GM12865 (cell line): ENCODE measurements at regions not wholly inside any gene's neighbourhood (a gene's known extent, or its start where the extent isn't known, plus 50 kb on each side); places are given as distances from the start of the nearest gene placed in this dataset.

Source experiments
- DNase-seq: peaks from one replicate; pipeline ENCODE4 v3.0.0; 2010; ENCODE audit warnings: low read depth
- H3K4me3 ChIP-seq: 2 replicates; pipeline ENCODE4 v1.5.1; 2011; ENCODE audit warnings: mild to moderate bottlenecking, low read depth, low read length, control low read depth
- CTCF ChIP-seq: IDR thresholded peaks from 2 replicates; pipeline ENCODE4 v1.5.1; 2011; ENCODE audit warnings: low read length, control low read depth, low read depth, inconsistent platforms; ENCODE audit not compliant: insufficient read depth; ENCODE audit errors: missing control alignments

- TF ChIP-seq CTCF = no peak
- no peak overlapping the region for H3K4me3 ChIP-seq
- DNase-seq = no peak
Measured at GRCh38 chr20:21024420-21024819, 81.7 kb downstream of the LINC00237 start.

GRCh38 chr20:21022925-21023324 is 83.2 kb downstream of the LINC00237 start:
- TF ChIP-seq CTCF = no peak
- DNase-seq = no peak
- H3K4me3 ChIP-seq = no peak overlapping the region

GRCh38 chr20:21021472-21021790 is 84.7 kb downstream of the LINC00237 start:
- H3K4me3 ChIP-seq = no peak overlapping the region
- no peak for DNase-seq
- TF ChIP-seq CTCF = no peak

GRCh38 chr20:21020659-21021471 is 85.3 kb downstream of the LINC00237 start:
- no peak for DNase-seq
- H3K4me3 ChIP-seq = no peak overlapping the region
- TF ChIP-seq CTCF = no peak

- no peak for TF ChIP-seq CTCF
- DNase-seq = no peak
- no peak overlapping the region for H3K4me3 ChIP-seq
Measured at GRCh38 chr20:21019814-21020658, 86.1 kb downstream of the LINC00237 start.

- no peak for TF ChIP-seq CTCF
- H3K4me3 ChIP-seq = no peak overlapping the region
- no peak for DNase-seq
Measured at GRCh38 chr20:21019468-21019813, 86.7 kb downstream of the LINC00237 start.

- DNase-seq = no peak
- no peak overlapping the region for H3K4me3 ChIP-seq
- TF ChIP-seq CTCF = no peak
Measured at GRCh38 chr20:21018576-21018975, 87.6 kb downstream of the LINC00237 start.
